Activated CD8-positive, alpha-beta memory T cell treated with anti-CD3 and anti-CD28 coated beads, Interleukin-2, amount 10 ng/mL, durations not matched to agents 7 days and 5 days (primary cell): ENCODE measurements at regions not wholly inside any gene's neighbourhood (a gene's known extent, or its start where the extent isn't known, plus 50 kb on each side); places are given as distances from the start of the nearest gene placed in this dataset.

Experiments used
- ATAC-seq: fragments of 150-1000 bp; cut with Tn5 transposase; one replicate; pipeline ENCODE4 v1.10.0; 2021; ENCODE audit warnings: moderate library complexity
- CTCF ChIA-PET: fragments of 350-600 bp; sonication (Branson Sonifier 250); formaldehyde crosslinking; loops from one replicate; lab custom pipeline; 2021; ENCODE audit warnings: antibody characterized with exemption; lab: Charles Lee
- DNase-seq: peaks from one replicate; pipeline ENCODE4 v3.0.0-alpha.2; 2020
- H3K27ac Mint-ChIP-seq: one replicate; pipeline ENCODE4 v1.8.0; 2021; ENCODE audit warnings: mild to moderate bottlenecking, mixed read lengths
- H3K27me3 Mint-ChIP-seq: one replicate; pipeline ENCODE4 v1.8.0; 2021; ENCODE audit warnings: mixed read lengths
- H3K36me3 Mint-ChIP-seq: one replicate; pipeline ENCODE4 v1.8.0; 2021; ENCODE audit warnings: mild to moderate bottlenecking, mixed read lengths
- H3K4me1 Mint-ChIP-seq: one replicate; pipeline ENCODE4 v1.8.0; 2021; ENCODE audit warnings: mixed read lengths
- H3K4me3 Mint-ChIP-seq: one replicate; pipeline ENCODE4 v1.8.0; 2021; ENCODE audit warnings: mild to moderate bottlenecking, moderate library complexity, mixed read lengths
- H3K9me3 Mint-ChIP-seq: one replicate; pipeline ENCODE4 v1.8.0; 2022; ENCODE audit warnings: low read depth, mixed read lengths

- Mint-ChIP-seq H3K4me1 (no peaks in the 10 kb centered on the region), H3K36me3 (no peaks in the 10 kb centered on the region), H3K9me3 (peaks cover 2% of the 10 kb centered on the region), H3K27ac (no peak overlapping the region), H3K27me3 (no peaks in the 10 kb centered on the region), H3K4me3 (no peak overlapping the region)
- CTCF ChIA-PET: no interaction called here
- DNase-seq (no peak), ATAC-seq (no peak)
These were observed 670.4 kb downstream of the ZPLD1 start for GRCh38 chr3:103105206-103105605.

DNA sequence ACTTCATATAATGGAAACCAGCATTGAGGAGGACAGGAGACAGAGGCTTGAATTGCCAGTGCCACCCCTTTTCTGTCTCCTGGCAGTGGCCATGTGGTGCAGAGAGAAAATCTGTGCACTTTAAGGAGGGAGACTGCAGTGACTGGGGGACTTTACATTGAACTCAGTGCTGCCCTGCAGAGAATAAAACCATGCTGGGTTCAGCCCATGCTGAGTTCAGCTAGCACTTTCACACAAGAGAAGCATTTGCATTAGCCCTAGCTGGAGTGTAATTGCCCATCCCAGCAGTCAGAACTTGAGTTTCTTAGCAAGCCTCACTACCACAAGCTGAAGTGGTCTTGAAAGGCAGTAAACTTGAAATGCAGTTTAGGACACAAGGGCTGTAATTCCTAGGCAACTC, 677.5 kb downstream of the ZPLD1 start:
- CTCF ChIA-PET: no interaction called here
- no peak for ATAC-seq
- no peaks in the 10 kb centered on the region for H3K4me1 Mint-ChIP-seq

GRCh38 chr3:103126115-103126514, 691.3 kb downstream of the ZPLD1 start:
- no peak for ATAC-seq
- no peaks in the 10 kb centered on the region for H3K27me3 Mint-ChIP-seq
- no peaks in the 10 kb centered on the region for H3K4me1 Mint-ChIP-seq
- peaks cover 4% of the 10 kb centered on the region for H3K9me3 Mint-ChIP-seq
- H3K27ac Mint-ChIP-seq: no peak overlapping the region
- no peak overlapping the region for H3K4me3 Mint-ChIP-seq
- CTCF ChIA-PET: no interaction called here
- DNase-seq: no peak
- H3K36me3 Mint-ChIP-seq: no peaks in the 10 kb centered on the region

More for the DNA sequence above, 677.5 kb downstream of the ZPLD1 start:
- Mint-ChIP-seq H3K27me3 (no peaks in the 10 kb centered on the region), H3K9me3 (no peaks in the 10 kb centered on the region), H3K4me3 (no peak overlapping the region), H3K27ac (no peak overlapping the region), H3K36me3 (no peaks in the 10 kb centered on the region)
- no peak for DNase-seq

GRCh38 chr3:103127098-103127630, 692.3 kb downstream of the ZPLD1 start:
- peaks cover 4% of the 10 kb centered on the region for H3K9me3 Mint-ChIP-seq
- no peak overlapping the region for H3K27ac Mint-ChIP-seq
- no peak overlapping the region for H3K4me3 Mint-ChIP-seq
- H3K27me3 Mint-ChIP-seq: no peaks in the 10 kb centered on the region
- no peak for ATAC-seq
- no peaks in the 10 kb centered on the region for H3K36me3 Mint-ChIP-seq
- DNase-seq: no peak
- CTCF ChIA-PET: no interaction called here
- no peaks in the 10 kb centered on the region for H3K4me1 Mint-ChIP-seq

GRCh38 chr3:103127737-103128136, 692.9 kb downstream of the ZPLD1 start:
- ATAC-seq (no peak), DNase-seq (no peak)
- Mint-ChIP-seq H3K4me1 (no peaks in the 10 kb centered on the region), H3K4me3 (no peak overlapping the region), H3K9me3 (peaks cover 4% of the 10 kb centered on the region), H3K27me3 (no peaks in the 10 kb centered on the region), H3K36me3 (no peaks in the 10 kb centered on the region), H3K27ac (no peak overlapping the region)
- CTCF ChIA-PET: no interaction called here

GRCh38 chr3:103134023-103134724, 699.4 kb downstream of the ZPLD1 start:
- Mint-ChIP-seq H3K4me1 (no peaks in the 10 kb centered on the region), H3K4me3 (no peak overlapping the region), H3K36me3 (no peaks in the 10 kb centered on the region), H3K9me3 (no peaks in the 10 kb centered on the region), H3K27ac (no peak overlapping the region), H3K27me3 (no peaks in the 10 kb centered on the region)
- DNase-seq (no peak), ATAC-seq (no peak)
- CTCF ChIA-PET: no interaction called here

DNA sequence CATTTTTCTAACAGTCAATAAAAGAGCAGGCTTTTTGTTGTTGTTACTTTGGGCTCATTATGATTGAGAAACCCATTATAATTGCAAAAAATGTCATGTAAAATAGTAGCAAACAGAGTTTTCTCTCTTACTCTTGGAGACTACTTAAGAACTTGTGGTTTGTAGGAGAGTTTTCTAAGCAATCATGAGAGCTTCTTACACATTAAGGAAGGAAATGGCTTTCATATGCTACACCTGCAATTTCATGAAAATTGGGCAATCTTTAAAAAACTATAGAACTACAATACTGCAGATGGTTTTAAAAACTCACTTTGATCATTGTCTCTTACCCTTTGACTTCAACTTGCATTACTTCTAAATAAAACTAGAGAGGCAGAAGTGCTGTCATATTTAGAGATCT, 701.8 kb downstream of the ZPLD1 start:
- Mint-ChIP-seq H3K4me1 (no peaks in the 10 kb centered on the region), H3K9me3 (no peaks in the 10 kb centered on the region), H3K36me3 (no peaks in the 10 kb centered on the region), H3K27ac (no peak overlapping the region), H3K4me3 (no peak overlapping the region), H3K27me3 (no peaks in the 10 kb centered on the region)
- ATAC-seq (no peak), DNase-seq (no peak)
- CTCF ChIA-PET: no interaction called here

GRCh38 chr3:103137830-103138229, 703.0 kb downstream of the ZPLD1 start:
- Mint-ChIP-seq H3K4me1 (no peaks in the 10 kb centered on the region), H3K4me3 (no peak overlapping the region), H3K27me3 (no peaks in the 10 kb centered on the region), H3K36me3 (no peaks in the 10 kb centered on the region), H3K27ac (no peak overlapping the region), H3K9me3 (no peaks in the 10 kb centered on the region)
- ATAC-seq: no peak
- DNase-seq: no peak
- CTCF ChIA-PET: no interaction called here

- no peaks in the 10 kb centered on the region for H3K9me3 Mint-ChIP-seq
- DNase-seq (no peak), ATAC-seq (no peak)
- no peak overlapping the region for H3K27ac Mint-ChIP-seq
- H3K36me3 Mint-ChIP-seq: no peaks in the 10 kb centered on the region
- no peaks in the 10 kb centered on the region for H3K27me3 Mint-ChIP-seq
- no peaks in the 10 kb centered on the region for H3K4me1 Mint-ChIP-seq
- CTCF ChIA-PET: no interaction called here
- H3K4me3 Mint-ChIP-seq: no peak overlapping the region
These were observed 723.4 kb downstream of the ZPLD1 start for GRCh38 chr3:103158183-103158582.

DNA sequence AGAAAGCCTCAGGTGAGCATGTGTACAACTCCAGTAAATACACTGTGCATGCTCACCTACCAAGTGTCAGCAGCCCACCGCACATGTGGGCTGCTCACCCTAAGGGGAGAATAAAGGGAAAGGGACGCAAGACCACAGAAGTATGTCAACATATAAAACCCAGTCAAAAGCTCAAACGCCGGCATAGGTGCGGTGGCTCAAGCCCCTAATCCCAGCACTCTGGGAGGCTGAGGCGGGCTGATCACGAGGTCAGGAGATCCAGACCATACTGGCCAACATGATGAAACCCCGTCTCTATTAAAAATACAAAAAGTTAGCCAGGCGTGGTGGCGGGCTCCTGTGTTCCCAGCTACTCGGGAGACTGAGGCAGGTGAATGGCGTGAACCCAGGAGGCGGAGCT, 732.1 kb downstream of the ZPLD1 start:
- Mint-ChIP-seq H3K4me3 (no peak overlapping the region), H3K9me3 (peaks cover 4% of the 10 kb centered on the region), H3K27me3 (no peaks in the 10 kb centered on the region), H3K27ac (no peak overlapping the region), H3K4me1 (no peaks in the 10 kb centered on the region), H3K36me3 (no peaks in the 10 kb centered on the region)
- ATAC-seq (no peak), DNase-seq (no peak)
- CTCF ChIA-PET: no interaction called here

GRCh38 chr3:103167850-103168249, 733.0 kb downstream of the ZPLD1 start:
- Mint-ChIP-seq H3K4me1 (no peaks in the 10 kb centered on the region), H3K27me3 (no peaks in the 10 kb centered on the region), H3K9me3 (peaks cover 4% of the 10 kb centered on the region), H3K4me3 (no peak overlapping the region), H3K27ac (no peak overlapping the region), H3K36me3 (no peaks in the 10 kb centered on the region)
- DNase-seq (no peak), ATAC-seq (no peak)
- CTCF ChIA-PET: no interaction called here

GRCh38 chr3:103169289-103169688, 734.5 kb downstream of the ZPLD1 start:
- H3K4me3 Mint-ChIP-seq: no peak overlapping the region
- peaks cover 4% of the 10 kb centered on the region for H3K9me3 Mint-ChIP-seq
- DNase-seq (no peak), ATAC-seq (no peak)
- H3K27me3 Mint-ChIP-seq: no peaks in the 10 kb centered on the region
- H3K36me3 Mint-ChIP-seq: no peaks in the 10 kb centered on the region
- H3K27ac Mint-ChIP-seq: no peak overlapping the region
- CTCF ChIA-PET: no interaction called here
- no peaks in the 10 kb centered on the region for H3K4me1 Mint-ChIP-seq

DNA sequence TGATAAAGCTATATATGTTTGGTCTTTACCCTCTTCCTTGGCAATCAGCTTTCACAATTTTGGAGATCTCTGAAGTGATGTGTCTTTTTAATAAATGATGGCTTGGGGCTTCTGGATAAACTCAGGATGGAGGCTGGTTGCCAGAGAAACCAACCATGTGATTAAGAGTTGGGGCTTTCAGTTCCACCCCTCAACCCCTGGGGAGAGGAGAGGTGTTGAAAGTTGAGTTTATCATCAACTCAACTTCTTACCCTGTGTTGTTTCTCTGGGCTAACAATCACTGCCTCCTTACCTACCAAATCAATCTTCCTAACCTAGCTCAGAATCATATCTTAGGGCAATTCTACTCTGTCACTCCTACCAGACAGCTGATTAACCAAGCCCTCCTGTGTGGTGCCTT, 735.8 kb downstream of the ZPLD1 start:
- CTCF ChIA-PET: no interaction called here

GRCh38 chr3:103173940-103174339, 739.1 kb downstream of the ZPLD1 start:
- Mint-ChIP-seq H3K9me3 (no peaks in the 10 kb centered on the region), H3K27me3 (no peaks in the 10 kb centered on the region), H3K4me3 (no peak overlapping the region), H3K4me1 (no peaks in the 10 kb centered on the region), H3K36me3 (no peaks in the 10 kb centered on the region), H3K27ac (no peak overlapping the region)
- ATAC-seq: no peak
- DNase-seq: no peak
- CTCF ChIA-PET: no interaction called here

More for the DNA sequence above, 735.8 kb downstream of the ZPLD1 start:
- H3K4me3 Mint-ChIP-seq: no peak overlapping the region
- H3K27ac Mint-ChIP-seq: no peak overlapping the region
- H3K36me3 Mint-ChIP-seq: no peaks in the 10 kb centered on the region
- H3K9me3 Mint-ChIP-seq: peaks cover 4% of the 10 kb centered on the region
- no peaks in the 10 kb centered on the region for H3K4me1 Mint-ChIP-seq
- ATAC-seq: no peak
- no peaks in the 10 kb centered on the region for H3K27me3 Mint-ChIP-seq
- no peak for DNase-seq
